ENCODE measurements at regions not wholly inside any gene's neighbourhood (a gene's known extent, or its start where the extent isn't known, plus 50 kb on each side); places are given as distances from the start of the nearest gene placed in this dataset.

GRCh38 chr15:60152386-60152785 lies 148.3 kb downstream of the FOXB1 start:
- CTCF ChIA-PET, result no interaction called here
- no peak overlapping the region for H3K9ac ChIP-seq (replicated peaks; ENCODE audit: extremely low read depth, insufficient read depth, low read length)
- no peak for DNase-seq (ENCODE audit: low read depth, low spot score)
- FAIRE-seq, result no peak
- H3K27ac ChIP-seq (ENCODE audit: insufficient read depth, low read depth, low read length), result no peak overlapping the region
- no peaks in the 10 kb centered on the region for H3K36me3 ChIP-seq (ENCODE audit: control insufficient read depth in 2 of 2, extremely low read depth in 1 of 2, insufficient read depth in 2 of 2, low read length in 2 of 2)
- no peak overlapping the region for H3K4me2 ChIP-seq (ENCODE audit: insufficient read depth, low read length)
- dilution Hi-C loops (cut with MboI; ENCODE audit: extremely low pct_ligation_motif_present, low sequenced_read_pairs), result no loop called here
- TF ChIP-seq EZH2 (IDR thresholded peaks at IDR 0.05; ENCODE audit: borderline replicate concordance, low read depth, low read length, severe bottlenecking) (no peak), JUN (IDR thresholded peaks at IDR 0.05; ENCODE audit: borderline replicate concordance, insufficient read depth, insufficient read length, low read depth) (no peak), POLR2A (IDR thresholded peaks at IDR 0.05; ENCODE audit: low read depth, low read length) (no peak), GATA2 (IDR thresholded peaks at IDR 0.05; ENCODE audit: insufficient read depth, insufficient read length, low read depth, low read length) (no peak), MYC (IDR thresholded peaks at IDR 0.05; ENCODE audit: low read depth, low read length) (no peak), FOS (IDR thresholded peaks at IDR 0.05; ENCODE audit: borderline replicate concordance, insufficient read depth, low read length) (no peak), POLR2AphosphoS5 (IDR thresholded peaks at IDR 0.05; ENCODE audit: insufficient read depth, low read depth, low read length) (no peak), MAX (IDR thresholded peaks at IDR 0.05; ENCODE audit: insufficient read depth, insufficient read length) (no peak), CTCF (IDR thresholded peaks at IDR 0.05; ENCODE audit: extremely low read depth in 1 of 2, insufficient read depth in 1 of 2, low read depth in 1 of 2, low read length in 2 of 2) (no peak)
- no peak overlapping the region for H2AFZ ChIP-seq (ENCODE audit: low read depth, low read length)
- no peak overlapping the region for H3K4me3 ChIP-seq (replicated peaks in 1 of 3; ENCODE audit: insufficient read depth in 1 of 3, low read depth in 1 of 3, low read length in 3 of 3)
- no TSS peak for BruUV-seq (replicated peaks)
- H3K27me3 ChIP-seq (ENCODE audit: control insufficient read depth in 2 of 2, insufficient read depth in 2 of 2, low read length in 2 of 2), result peaks cover 4 to 9% of the 10 kb centered on the region in 2 experiments
- no peaks in the 10 kb centered on the region for H3K9me3 ChIP-seq (replicated peaks; ENCODE audit: control insufficient read depth, insufficient read depth, low read length)
- no peaks in the 10 kb centered on the region for H3K4me1 ChIP-seq (ENCODE audit: control insufficient read depth, extremely low read depth, insufficient read depth, low read length)
- intact Hi-C loops (cut with micrococcal nuclease), result no loop called here
- POLR2A ChIA-PET, result no interaction called here
- no peaks in the 10 kb centered on the region for H4K20me1 ChIP-seq (replicated peaks; ENCODE audit: control insufficient read depth, extremely low read depth, insufficient read depth, low read length)
- H3K9me1 ChIP-seq (replicated peaks; ENCODE audit: control insufficient read depth, extremely low read depth, insufficient read depth, low read length), result no peaks in the 10 kb centered on the region
- no peaks in the 10 kb centered on the region for H3K79me2 ChIP-seq (ENCODE audit: control insufficient read depth, insufficient read depth, low read length)
